ENCODE measurements at regions not wholly inside any gene's neighbourhood (a gene's known extent, or its start where the extent isn't known, plus 50 kb on each side); places are given as distances from the start of the nearest gene placed in this dataset.

DNA sequence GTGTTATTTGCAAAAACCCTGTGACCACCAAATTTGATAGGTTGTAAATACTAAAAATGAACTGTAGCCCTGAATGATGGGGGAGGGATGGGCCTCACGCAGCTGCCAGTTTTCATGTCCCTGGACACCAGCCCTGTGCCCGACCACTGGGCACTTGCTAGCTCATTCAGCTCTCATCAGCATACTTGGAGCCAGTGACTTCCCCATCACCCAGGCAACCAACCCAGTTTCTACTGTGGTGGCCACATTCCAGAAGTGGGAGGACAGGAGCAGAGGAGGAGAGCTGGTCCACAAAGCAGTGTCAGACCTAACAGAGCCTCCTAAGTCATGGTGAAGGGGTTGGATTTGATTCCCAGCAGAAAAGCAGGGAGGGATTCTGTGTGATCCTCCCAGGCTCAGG, 128.2 kb downstream of the CPEB2 start:
- no peak for DNase-seq

DNA sequence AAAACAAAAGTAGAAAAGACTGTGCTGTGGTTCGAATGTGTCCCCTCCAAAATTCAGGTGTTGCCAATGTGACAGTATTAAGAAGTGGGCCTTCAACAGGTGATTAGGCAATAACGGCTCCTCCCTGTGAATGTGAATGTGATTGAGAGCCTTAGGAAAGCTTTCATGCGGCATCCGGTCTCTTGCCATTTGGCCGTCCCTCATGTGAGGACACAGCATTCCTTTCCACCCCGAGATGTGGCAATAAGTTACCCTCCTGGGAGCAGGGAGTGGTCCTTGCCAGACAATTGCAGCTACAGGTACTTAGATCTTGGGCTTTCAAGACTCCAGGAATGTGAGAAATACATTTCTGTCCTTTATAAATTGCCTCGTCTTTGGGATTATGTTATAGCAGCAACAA, 129.3 kb downstream of the CPEB2 start:
- DNase-seq: no peak

DNA sequence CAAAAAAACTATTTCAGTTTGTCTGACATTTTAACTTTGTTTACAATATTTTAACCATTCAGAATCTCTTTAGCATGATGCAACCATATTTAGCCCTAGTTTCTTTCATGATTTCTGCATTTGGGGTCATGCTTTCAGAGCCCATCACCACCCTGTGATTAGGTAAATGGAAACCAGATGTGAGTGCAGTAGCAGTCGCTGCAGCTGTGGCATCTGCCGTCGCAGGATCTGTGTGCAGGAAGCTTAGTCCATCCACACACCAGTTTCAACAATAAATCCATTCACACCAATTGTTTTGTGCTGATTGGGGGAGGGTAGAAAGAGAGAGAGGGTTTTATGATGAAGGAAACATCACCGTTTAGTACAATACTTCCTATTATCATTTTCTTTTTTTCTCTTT, 130.5 kb downstream of the CPEB2 start:
- no peak for DNase-seq

DNA sequence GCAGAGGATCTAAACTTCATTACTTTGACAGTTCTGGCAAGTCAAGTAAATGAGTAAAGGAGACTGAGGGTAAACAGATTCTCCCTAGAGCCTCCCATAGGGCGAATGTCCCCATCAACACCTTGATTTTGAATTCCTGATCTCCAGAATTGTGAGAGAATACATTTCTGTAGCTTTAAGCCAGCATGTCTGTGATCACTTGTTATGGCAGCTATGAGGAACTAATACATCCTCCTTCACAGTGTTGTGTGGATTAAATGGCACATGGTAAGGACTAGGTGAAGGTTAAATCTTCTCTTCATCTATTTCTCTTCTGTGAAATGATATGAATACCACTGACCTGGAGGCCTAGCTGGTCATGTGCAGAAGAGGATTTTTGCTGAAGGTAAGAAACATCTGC, 137.3 kb downstream of the CPEB2 start:
- no peak for DNase-seq

DNA sequence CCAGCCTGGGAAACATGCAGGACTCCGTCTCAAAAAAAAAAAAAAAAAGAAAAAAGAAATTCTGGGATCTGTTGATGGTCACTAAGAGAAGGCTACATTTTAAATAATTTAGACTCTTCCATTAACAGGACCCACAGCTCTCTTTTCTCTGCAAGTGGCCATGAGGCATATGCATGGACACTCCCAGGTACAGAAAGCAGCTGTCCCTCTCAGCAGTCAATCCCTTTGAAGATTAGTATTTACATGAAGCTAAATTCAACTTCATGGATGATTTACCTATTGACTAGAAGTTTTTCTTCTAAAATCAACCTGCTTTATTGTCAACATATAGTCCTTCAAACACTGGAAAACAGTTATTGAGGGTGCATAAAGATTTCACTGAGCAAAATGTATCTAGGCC, 139.9 kb downstream of the CPEB2 start:
- DNase-seq: no peak

DNA sequence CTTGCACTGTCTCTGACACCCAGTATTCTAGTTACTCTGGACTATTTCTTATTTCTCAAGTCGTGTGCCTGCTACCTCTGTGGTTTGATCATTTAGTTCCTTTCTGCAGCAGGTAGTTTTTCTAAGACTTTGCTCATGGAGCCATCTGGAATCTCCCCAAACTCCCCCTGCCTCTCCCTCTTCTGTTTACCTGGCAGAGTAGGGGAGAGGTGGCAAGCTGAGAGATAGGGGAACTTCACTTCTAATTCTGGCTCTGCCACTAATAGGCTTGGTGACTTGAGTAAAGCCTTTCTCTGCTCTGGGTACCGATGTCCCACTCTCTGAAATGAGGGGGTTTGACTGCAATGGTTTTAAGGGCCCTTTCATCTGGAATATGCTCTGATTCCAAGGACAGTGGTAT, 141.3 kb downstream of the CPEB2 start:
- no peak for DNase-seq

DNA sequence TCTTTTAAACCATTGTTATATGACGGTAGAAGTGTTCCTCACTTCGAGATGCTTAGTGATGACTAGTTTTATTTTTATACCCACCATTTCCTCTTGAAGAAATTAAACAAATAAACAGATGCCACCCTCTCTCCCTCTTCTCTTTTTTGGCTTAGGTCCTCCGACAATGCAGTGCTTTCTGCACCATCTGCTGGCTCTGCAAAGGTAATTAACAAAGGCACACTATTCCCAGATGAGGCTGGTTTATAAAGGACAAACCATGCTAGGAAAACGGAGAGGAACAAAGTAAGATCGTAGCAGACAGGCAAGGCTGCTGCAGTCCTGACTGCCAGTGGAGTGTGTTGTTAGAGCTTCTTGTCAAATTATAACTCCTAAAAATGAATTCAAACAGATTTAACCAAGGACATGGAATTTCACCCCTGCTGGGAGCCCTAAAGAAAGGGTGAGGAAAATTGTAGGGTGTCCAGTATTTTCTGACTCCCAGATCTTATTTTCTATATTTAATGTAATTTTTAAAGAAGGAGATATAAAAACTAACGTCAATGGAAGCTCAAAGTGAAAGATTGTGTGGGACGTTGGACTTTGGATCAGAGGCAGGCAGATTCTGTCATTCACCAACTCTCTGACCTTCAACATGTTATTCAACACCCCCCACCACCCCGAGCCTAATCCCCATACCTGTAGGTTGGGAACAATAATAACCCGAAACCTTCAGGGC, 142.1 kb downstream of the CPEB2 start:
- DNase-seq: no peak

DNA sequence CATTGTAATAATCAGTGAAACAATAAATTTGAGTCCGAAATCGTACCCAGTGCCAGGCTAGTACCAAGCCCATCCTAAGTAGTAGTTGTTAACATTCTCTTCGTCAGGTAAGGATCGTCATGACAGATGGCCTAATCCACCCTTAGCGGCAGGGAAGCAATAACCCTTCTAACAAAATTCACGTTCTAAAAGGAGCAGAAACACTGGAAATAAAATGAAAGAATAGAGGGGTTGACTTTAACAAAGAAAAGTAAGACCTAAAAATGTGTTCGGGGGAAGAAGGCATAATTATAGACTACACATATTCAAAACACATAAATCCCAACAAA, 142.7 kb downstream of the CPEB2 start:
- no peak for DNase-seq

DNA sequence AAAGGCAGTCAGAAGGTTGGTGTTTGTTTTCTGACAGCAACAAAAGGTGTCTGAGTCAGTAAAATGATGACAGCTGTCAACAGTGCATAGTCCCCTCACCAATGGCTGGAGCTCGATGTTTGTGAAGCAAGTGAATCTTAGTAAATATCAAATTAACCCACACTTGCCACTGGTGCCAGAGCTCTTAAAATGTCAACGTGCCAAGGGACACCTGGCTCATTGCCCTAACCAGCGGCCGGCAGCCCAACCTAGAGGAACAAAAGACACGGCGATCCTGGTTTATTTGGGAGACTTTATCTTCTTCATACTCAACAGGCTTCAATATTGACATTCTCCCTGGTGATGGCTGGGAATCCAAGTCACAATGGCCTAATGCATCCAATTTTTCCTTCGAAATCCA, 143.4 kb downstream of the CPEB2 start:
- peak; percentile 52 to 83 for DNase-seq

DNA sequence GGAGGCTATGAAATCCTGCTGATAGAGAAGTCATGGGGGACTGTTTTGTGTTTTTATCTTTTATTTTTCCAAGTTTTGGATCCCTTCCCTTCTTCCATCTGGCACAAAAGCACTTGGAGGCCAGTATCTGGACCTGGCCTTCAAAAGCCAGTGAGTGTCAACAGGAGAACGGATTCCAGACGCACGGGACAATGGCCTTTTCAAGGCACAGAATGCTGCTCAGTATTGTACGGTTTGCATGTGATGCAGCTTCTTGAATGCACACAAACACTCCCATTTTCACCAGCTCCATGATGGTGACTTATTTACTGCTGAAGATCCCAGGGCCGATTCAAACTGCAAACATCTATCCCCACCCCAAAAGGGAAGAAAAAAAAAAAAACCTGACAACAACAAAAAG, 145.4 kb downstream of the CPEB2 start:
- no peak for DNase-seq

DNA sequence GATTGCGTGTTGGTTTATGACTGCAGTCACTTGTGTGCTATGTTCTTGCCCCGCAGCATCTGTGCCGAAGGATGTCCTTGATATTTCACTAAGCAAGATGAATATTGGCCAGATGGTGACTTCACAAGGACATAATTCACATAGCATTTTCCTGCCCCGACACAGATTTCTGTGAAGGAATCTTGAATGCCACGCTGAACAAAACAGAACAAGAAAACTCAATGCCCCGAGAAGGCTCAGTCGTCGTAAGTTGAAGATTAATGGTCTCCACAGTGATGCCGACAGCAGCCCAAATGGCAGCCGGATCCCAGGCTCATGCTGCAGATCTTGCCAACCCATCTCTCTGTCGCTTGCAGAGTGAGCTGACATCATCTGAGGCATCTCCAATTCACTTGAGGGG, 145.9 kb downstream of the CPEB2 start:
- DNase-seq: peak in 1 of 2 experiments; percentile 9

DNA sequence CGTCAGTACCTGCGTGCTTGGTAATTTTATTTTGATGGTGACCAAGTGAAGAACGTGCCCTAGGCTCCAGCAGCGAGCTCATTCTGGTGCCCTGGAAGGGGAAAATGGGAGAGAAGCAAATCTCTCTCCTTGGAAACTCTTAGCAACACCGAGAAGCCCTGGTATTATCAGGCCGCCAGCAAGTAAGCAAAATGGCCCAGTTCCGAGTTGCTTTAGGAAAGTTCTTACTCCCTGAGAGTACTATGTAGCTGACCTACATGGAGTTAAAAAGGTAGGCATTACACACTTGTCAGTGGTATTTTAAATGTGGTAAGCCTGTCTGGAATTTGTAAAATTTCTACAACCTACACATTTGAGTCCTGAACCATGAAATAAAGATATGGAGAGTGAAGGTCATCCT, 146.4 kb downstream of the CPEB2 start:
- no peak for DNase-seq

DNA sequence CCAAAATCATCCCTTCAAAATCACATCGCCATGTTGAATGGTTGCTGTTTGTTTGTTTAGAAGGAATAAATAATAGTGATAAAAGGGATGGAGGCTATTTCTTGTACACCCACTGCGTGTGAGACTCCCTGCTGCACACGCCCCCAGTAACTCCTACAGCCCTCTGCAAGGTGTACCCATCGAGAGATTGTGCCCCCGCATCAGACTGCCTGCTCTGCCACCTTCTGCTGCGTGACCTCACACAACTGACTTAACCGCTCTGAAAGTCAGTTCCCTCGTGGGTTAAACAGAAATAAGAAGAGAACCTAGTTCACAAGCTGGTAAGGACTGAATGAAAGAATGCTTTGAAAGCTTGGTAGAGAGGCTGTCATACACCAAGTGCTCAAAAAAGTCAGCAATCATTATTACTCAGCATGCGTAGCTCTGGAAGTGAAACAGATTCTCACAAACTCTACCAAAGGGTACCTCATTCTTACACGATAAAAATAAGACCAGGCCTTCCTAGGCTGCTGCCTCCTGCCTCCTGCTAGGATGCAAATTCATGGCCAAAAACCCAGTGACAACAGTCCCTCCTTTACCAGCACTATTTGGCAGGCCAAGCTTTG, 147.1 kb downstream of the CPEB2 start:
- no peak for DNase-seq

DNA sequence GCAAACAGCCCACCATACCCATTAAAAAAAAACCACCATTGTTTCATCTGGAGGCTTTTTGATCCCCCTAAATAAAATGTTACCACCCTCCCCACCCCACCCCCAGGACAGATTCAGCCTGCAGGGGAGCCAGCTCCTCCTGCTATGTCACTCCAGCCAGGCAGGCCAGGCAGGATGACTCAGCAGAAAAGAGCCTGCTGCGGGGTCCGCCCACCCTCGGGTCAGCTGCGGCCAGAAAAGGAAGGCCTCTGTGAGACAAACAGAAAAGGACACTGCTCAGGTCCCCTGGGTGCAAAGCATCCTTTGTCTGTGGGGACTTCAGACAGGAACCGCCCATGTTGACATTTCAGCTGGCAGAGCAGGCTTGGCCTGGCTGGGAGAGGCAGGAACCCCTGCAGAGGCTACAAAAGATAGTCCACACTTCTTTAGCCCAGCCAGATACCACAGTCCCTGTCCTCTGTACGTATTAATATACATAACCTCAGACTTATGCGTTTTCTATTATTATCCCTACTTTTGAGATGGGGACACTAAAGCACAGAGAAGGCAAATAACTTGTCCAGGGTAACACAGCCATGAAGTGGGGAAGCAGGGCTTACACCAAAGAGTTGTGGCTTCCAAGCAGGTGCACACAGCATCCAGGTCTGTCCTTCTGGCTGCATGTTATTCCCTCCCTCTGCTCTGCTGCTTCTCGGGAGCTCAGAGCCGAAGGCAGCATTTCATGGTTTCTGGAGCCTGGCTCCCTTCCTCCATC, 147.7 kb downstream of the CPEB2 start:
- DNase-seq: peak; percentile 33 to 55

DNA sequence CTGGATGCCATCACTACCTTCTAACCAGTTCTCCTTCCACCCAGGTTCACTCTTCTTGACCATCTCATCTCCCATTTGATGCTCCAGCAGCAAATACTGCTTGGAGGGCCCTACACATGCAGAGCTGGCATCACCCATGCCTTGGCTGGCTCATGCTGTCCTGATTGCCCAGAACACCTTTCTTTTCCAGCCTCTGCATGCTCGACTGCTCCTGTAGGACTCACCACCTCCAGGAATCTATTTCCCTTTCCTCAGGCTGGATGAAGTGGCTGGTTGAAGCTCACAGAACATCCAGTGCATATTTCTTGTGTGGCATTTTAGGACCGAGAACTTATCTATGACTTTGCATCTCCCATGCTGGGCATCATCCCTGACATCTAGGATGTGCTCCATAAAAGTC, 148.3 kb downstream of the CPEB2 start:
- DNase-seq: no peak

DNA sequence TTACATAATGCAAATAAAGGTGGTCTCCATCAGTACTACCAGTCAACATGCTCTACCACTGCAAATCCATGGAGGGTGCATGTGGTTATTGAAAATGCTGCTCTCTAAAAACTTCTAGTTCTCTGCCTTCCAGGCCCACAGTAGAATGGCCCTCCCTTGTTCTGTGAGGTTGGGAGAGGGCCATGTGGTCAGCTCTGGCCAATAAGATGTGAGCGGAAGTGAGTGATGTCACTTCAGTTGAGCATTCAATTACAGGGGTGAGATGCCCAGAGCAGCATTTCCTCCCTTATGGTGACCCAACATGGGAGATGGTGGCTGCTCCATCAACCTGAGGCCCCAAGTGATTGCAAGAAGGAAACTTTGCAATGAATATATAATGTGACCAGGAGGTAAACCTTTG, 148.8 kb downstream of the CPEB2 start:
- no peak for DNase-seq

DNA sequence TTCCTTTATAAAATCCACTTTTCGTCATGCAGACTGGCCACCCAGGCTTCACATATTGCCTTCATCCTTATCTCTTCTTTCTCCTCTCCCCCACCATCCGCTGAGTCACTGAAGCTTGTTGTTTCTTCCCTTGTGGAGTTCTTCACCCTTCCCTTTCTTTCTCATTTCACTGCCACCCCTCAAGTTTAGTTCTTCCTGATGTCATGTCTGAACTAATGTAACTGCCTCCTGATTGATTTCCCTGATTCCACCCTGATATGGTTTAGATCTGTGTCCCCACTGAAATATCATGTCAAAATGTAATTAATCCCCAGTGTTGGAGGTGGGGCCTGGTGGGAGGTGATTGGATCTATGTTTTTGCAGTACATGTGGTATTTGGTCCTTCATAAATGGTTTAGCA, 151.4 kb downstream of the CPEB2 start:
- DNase-seq: no peak

DNA sequence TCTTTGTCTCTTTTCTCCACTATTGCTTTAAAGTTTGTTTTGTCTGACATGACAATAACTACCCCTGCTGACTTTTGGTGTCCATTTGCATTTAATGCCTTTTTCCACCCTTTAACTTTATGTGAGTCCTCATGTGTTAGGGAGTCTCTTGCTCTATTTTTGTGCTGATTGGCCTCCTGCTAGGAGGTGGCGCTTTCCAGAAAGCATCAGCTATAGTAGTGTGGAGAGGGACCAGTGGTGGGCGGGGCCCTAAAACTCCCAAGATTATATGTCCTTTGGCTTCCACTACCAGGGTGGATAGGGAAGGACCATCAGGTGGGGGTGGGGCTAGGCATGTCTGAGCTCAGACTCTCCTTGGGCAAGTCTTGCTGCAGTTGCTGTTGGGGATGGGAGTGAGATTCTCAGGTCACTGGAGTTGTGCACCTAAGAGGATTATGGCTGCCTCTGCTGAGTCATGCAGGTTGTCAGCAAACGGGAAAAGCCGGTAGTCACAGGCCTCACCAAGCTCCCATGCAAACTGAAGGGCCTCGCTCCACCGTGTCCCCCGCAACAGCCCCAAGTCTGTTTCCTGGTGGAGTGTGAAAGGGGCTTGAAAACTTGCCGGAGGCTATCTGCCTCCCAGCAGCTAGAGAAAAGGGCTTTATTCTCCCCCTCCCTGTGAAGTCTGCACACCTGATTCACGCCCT, 156.3 kb downstream of the CPEB2 start:
- no peak for DNase-seq

DNA sequence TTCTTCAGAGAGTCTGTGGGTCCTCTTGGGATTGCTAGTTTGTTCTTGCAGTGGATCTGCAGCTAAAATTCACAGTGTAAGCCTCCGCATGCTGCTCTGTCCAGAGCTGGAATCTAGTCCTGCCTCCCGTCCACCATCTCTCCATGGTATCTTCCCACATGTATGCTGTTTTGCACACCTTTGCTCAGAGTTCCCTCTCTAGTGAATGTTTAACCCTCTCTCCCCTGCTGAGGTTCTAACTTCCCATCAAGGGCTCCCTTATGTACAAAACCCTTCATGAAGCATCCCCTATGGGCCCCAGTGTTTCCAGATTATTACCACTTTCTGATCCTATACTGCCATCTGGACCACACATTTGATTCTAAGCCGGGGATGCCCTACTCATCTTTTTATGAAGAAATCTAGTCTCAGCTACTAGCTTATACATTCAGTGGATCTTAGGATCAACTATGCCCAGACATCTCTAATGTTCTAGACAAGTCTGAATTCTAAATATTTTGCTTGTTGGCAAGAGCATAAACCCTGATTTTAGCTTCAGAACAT, 157.3 kb downstream of the CPEB2 start:
- no peak for DNase-seq

DNA sequence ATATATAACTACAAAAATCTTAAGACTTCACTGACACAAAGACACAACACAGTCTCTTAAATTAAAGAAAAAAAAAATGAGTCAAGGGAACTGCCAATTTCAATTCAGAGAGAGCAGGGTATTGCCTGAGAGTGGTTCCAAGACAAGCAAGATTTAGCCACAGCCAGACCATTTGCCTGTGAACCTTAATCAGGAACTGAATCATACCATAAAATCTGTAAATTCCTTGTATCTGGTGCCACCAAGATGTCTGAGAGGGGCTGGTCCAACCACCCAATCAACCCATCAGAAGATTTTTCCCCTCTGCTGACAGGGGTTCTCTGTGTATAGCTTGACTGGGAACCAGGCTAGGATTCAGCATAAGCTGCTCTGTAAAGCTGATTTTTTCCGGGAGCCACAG, 159.2 kb downstream of the CPEB2 start:
- DNase-seq: no peak

DNA sequence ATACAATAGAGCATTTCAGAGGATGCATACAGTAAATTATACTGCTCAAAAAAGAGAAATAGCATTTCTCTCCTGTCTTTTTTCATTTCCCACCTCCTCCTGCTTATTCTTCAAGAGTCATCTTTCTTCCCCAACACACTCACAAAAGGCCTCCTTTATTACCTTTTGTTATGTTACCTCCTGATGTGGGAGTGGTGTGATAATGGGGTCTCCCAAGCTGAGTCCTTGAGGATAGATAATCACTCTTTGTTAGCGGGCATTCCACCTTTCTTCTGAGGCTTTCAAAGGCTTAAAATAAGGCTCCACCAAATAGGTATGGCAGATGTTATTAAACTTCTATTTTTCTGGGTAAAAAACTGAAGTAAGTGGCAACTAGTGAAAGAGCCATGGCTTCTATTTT, 159.8 kb downstream of the CPEB2 start:
- no peak for DNase-seq

DNA sequence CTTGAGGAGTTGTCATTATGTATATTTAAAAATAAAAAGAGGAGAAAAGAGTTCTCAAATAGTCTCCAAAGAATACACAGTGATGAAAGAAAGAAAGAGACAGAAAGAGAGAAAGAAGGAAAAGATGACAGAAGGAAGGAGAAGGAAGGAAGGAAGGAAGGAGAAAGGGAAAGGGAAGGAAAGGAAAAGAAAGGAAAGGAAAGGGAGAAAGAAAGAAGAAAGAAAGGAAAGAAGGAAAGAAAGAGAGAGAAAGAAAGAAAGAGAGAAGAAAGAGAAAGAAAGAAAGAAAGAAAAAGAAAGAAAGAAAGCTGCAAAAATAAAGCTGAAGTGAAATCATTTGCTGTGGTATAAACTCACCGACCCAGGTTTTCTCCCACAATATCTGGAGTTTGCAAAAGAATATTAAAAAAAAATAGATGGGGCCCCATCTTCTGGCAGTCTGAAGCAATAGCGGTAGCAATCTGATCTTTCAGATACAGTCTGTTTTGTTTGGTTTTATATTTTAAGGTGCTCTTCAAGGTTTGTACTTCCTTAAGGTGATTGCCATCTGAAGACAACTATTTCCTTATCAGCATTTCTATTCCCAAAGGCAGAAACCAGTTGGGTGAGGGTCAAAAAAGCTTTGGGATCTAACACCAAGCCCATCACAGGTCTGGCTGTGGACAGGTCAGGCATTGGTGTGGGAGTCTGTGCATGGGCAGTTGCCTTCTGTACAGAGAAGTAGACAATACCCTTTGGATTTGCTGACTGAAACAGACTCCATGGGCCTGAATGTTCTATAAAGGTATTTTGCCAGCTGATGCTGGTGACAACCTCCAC, 160.4 kb downstream of the CPEB2 start:
- no peak for DNase-seq

DNA sequence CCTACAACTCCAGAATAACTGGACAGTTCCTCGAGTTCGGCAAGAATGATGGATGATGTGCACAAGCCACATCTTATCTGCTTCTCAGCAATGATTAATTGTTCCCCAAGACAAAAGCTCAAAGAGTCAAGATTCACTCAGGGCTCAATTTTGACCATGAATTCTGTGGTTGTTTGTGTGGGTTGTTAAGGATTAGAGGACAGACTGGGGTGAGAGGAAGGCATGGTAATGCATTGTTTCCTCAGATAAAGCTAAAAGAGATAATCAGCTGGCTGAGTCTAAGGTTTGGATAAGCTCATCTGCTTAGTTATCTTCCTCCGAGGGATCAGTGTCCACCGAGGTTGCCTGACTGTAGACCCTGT, 161.0 kb downstream of the CPEB2 start:
- DNase-seq: no peak
